A549 (cell line): ENCODE measurements at regions not wholly inside any gene's neighbourhood (a gene's known extent, or its start where the extent isn't known, plus 50 kb on each side); places are given as distances from the start of the nearest gene placed in this dataset.

Experiments used
- MYC ChIP-seq: IDR thresholded peaks from 2 replicates; pipeline ENCODE4 v1.6.1; 2012; ENCODE audit warnings: mild to moderate bottlenecking, inconsistent platforms, low read length, improper control_type of control experiment, borderline replicate concordance
- NR3C1 ChIP-seq: fragments of >200 bp; sonication (Bioruptor Twin); formaldehyde crosslinking; IDR thresholded peaks from 3 replicates; pipeline ENCODE4 v1.6.1; 2017
- POLR2A ChIP-seq: IDR thresholded peaks from 2 replicates; pipeline ENCODE4 v1.6.1; 2012; ENCODE audit warnings: mild to moderate bottlenecking, low read length
- TF ChIP-seq, protein P1 (sequence below): fragments of >200 bp; sonication (Bioruptor Twin); formaldehyde crosslinking; IDR thresholded peaks from 3 replicates; pipeline ENCODE4 v1.5.1; 2016

DNA sequence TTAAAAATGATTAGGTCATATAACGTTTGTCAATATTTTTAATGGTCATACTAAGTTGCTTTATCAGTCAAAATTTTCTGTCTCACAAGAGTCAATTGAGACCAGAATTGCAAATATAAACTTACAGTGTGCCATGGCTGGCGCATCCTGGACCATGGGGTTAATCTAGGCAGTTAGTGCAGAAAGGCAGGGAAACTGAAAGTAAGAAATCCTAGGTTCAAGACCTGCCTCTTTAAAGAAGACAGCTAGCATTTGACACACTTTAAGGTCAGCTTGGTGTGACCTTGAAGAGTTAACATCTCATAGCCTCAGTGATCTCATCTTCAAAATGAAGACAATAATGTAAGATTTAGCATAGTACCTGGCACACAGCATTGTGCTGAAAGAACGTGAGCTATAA is 210.0 kb upstream of the DAB1 start:
- TF ChIP-seq POLR2A (no peak), MYC (no peak), NR3C1 (no peak)
- TF ChIP-seq, protein P1, sequence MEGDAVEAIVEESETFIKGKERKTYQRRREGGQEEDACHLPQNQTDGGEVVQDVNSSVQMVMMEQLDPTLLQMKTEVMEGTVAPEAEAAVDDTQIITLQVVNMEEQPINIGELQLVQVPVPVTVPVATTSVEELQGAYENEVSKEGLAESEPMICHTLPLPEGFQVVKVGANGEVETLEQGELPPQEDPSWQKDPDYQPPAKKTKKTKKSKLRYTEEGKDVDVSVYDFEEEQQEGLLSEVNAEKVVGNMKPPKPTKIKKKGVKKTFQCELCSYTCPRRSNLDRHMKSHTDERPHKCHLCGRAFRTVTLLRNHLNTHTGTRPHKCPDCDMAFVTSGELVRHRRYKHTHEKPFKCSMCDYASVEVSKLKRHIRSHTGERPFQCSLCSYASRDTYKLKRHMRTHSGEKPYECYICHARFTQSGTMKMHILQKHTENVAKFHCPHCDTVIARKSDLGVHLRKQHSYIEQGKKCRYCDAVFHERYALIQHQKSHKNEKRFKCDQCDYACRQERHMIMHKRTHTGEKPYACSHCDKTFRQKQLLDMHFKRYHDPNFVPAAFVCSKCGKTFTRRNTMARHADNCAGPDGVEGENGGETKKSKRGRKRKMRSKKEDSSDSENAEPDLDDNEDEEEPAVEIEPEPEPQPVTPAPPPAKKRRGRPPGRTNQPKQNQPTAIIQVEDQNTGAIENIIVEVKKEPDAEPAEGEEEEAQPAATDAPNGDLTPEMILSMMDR = no peak
